ENCODE measurements at regions not wholly inside any gene's neighbourhood (a gene's known extent, or its start where the extent isn't known, plus 50 kb on each side); places are given as distances from the start of the nearest gene placed in this dataset.

DNA sequence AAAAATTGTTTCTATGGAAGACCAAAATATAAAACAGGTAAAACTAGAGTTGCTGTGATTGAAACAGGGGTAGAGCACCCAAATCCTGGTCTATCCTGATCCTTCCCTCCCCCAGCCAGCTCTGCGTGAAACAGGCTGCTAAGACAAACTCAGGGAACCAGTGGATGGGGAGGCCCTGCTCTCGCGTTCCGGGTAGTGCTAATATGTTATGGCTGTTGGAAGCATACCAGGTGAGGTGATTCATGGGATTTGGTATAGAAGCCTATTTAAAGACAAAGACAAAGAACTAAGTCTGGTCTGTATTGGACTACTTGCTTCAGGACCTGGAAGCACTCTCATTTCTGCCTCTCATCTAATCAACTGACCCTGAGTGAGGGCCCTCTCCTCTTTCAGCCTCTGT lies 63.0 kb upstream of the CCBE1 start:
- Histone ChIP-seq H3K27ac (no peak overlapping the region), H3K4me1 (no peaks in the 10 kb centered on the region), H3K36me3 (replicated peaks in 1 of 2; ENCODE audit: insufficient read depth in 1 of 2, low read depth in 2 of 2) (no peaks in the 10 kb centered on the region), H3K27me3 (no peaks in the 10 kb centered on the region), H3K4me3 (no peak overlapping the region), H3K9me3 (no peaks in the 10 kb centered on the region)
- DNase-seq (no peak), ATAC-seq (no peak)
- 89 to 96% methylated on average over 4 of the region's 4 CpGs for WGBS, 2 donors
- TF ChIP-seq, protein P1, sequence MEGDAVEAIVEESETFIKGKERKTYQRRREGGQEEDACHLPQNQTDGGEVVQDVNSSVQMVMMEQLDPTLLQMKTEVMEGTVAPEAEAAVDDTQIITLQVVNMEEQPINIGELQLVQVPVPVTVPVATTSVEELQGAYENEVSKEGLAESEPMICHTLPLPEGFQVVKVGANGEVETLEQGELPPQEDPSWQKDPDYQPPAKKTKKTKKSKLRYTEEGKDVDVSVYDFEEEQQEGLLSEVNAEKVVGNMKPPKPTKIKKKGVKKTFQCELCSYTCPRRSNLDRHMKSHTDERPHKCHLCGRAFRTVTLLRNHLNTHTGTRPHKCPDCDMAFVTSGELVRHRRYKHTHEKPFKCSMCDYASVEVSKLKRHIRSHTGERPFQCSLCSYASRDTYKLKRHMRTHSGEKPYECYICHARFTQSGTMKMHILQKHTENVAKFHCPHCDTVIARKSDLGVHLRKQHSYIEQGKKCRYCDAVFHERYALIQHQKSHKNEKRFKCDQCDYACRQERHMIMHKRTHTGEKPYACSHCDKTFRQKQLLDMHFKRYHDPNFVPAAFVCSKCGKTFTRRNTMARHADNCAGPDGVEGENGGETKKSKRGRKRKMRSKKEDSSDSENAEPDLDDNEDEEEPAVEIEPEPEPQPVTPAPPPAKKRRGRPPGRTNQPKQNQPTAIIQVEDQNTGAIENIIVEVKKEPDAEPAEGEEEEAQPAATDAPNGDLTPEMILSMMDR (IDR thresholded peaks at IDR 0.05), result no peak
- TF ChIP-seq POLR2A (IDR thresholded peaks at IDR 0.05), result no peak
- intact Hi-C loops (cut with DNase I), result no loop called here

DNA sequence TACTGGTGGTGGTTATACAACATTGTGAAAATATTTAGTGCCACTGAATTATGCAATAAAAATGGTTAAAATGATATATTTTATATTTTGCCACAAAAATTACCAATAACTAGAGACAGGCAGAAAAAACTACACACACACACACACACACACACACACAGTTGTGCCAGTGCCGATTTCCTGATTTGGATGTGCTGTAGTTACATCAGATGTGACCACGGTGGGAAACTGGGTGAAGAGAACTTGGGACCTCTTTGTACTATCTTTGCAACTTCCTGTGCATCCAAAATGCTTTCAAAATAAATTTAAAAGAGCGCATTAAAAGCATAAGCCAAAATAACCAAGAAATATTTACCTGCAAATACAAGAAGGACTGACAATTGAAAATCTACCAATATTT lies 61.6 kb upstream of the CCBE1 start:
- ATAC-seq, result no peak
- no peak for TF ChIP-seq POLR2A (IDR thresholded peaks at IDR 0.05)
- TF ChIP-seq, protein P1 (IDR thresholded peaks at IDR 0.05), result no peak
- WGBS, 2 donors, result 74 to 83% methylated on average over 3 of the region's 3 CpGs
- no peak for DNase-seq
- H3K36me3 ChIP-seq (replicated peaks in 1 of 2; ENCODE audit: insufficient read depth in 1 of 2, low read depth in 2 of 2), result no peaks in the 10 kb centered on the region
- intact Hi-C loops (cut with DNase I), result no loop called here
- no peaks in the 10 kb centered on the region for H3K27me3 ChIP-seq
- H3K4me3 ChIP-seq, result no peak overlapping the region
- no peaks in the 10 kb centered on the region for H3K9me3 ChIP-seq
- H3K4me1 ChIP-seq, result no peaks in the 10 kb centered on the region
- no peak overlapping the region for H3K27ac ChIP-seq

DNA sequence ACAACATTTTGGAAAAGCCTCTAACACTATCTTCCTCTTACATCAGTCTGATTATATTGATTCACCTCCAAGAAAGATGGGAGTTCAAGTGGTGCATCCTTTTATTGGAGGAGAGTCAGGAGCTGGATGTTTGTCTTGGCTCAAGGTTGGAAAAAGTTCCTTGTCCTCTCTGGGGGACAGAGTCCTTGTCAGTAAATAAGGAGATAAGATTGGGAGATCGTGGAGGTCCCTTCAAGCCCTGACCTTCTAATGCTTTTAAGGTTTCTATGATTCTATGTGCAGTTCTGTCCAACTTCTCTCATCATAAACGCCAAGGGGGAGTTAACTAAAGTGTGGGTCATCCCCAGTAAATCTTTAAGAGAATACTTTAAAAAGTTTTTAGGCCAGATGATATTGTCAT lies 60.9 kb upstream of the CCBE1 start:
- no peaks in the 10 kb centered on the region for H3K36me3 ChIP-seq (replicated peaks in 1 of 2; ENCODE audit: insufficient read depth in 1 of 2, low read depth in 2 of 2)
- no peaks in the 10 kb centered on the region for H3K27me3 ChIP-seq
- no peaks in the 10 kb centered on the region for H3K9me3 ChIP-seq
- 29% methylated on average over 2 of the region's 2 CpGs for WGBS, 2 donors
- no peak for DNase-seq
- no peak overlapping the region for H3K4me3 ChIP-seq
- intact Hi-C loops (cut with DNase I), result no loop called here
- ATAC-seq, result no peak
- TF ChIP-seq POLR2A (IDR thresholded peaks at IDR 0.05), result no peak
- TF ChIP-seq, protein P1 (IDR thresholded peaks at IDR 0.05), result no peak
- H3K4me1 ChIP-seq, result no peaks in the 10 kb centered on the region
- no peak overlapping the region for H3K27ac ChIP-seq

DNA sequence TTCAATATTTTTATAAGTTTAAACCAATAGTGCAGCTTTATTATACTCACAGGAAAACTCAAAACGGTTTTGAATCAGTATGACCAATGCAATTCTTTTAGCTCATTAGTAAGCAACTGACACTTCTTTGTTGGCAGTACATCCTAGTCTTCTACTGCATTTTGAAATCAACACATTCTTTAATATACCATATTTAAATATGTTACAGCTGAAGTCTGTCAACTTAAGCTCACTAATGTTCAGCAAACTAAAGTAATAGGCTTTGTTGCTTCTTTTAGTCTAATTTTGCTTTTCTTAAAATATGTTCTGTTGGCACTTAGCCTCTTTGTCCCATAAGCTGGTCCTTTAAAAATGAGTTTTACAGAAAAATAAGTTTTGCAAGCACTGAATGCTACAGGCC lies 55.4 kb upstream of the CCBE1 start:
- Histone ChIP-seq H3K27ac (no peak overlapping the region), H3K4me3 (no peak overlapping the region), H3K9me3 (no peaks in the 10 kb centered on the region), H3K27me3 (no peaks in the 10 kb centered on the region), H3K36me3 (replicated peaks in 1 of 2; ENCODE audit: insufficient read depth in 1 of 2, low read depth in 2 of 2) (no peaks in the 10 kb centered on the region), H3K4me1 (no peaks in the 10 kb centered on the region)
- TF ChIP-seq POLR2A (IDR thresholded peaks at IDR 0.05), result no peak
- TF ChIP-seq, protein P1 (IDR thresholded peaks at IDR 0.05), result no peak
- intact Hi-C loops (cut with DNase I), result no loop called here
- WGBS, 2 donors, result 26 to 33% methylated on average over 1 of the region's 1 CpG
- DNase-seq, result no peak
- no peak for ATAC-seq

DNA sequence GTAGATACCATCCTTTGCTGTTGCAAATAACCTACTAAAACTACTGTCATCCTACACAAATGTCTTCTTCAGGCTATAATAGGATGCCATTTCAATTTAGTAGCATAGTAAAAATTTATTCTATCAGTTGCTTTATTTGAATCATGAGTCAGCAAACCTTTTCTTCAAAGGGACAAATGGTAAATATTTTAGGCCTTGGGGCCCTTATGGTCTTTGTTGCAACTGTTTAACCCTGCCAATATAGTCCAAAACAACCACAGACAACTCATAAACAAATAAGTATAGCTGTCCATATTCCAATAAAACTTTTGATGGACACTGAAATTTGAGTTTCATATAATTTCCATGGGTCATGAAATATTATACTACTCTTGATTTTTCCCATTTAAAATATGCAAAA lies 54.0 kb upstream of the CCBE1 start:
- Histone ChIP-seq H3K27ac (no peak overlapping the region), H3K4me3 (no peak overlapping the region), H3K4me1 (no peaks in the 10 kb centered on the region), H3K36me3 (replicated peaks in 1 of 2; ENCODE audit: insufficient read depth in 1 of 2, low read depth in 2 of 2) (no peaks in the 10 kb centered on the region), H3K9me3 (no peaks in the 10 kb centered on the region), H3K27me3 (no peaks in the 10 kb centered on the region)
- intact Hi-C loops (cut with DNase I), result no loop called here
- TF ChIP-seq, protein P1 (IDR thresholded peaks at IDR 0.05), result no peak
- no peak for TF ChIP-seq POLR2A (IDR thresholded peaks at IDR 0.05)
- ATAC-seq (no peak), DNase-seq (no peak)
